Endothelial cell of umbilical vein (primary cell): ENCODE measurements at regions not wholly inside any gene's neighbourhood (a gene's known extent, or its start where the extent isn't known, plus 50 kb on each side); places are given as distances from the start of the nearest gene placed in this dataset.

Experiments used
- BruUV-seq: library from RNA; stranded (reverse); fragments of 400-500 nt; replicated peaks from 2 replicates; lab custom pipeline; 2021; lab: Mats Ljungman, UMichigan
- CTCF ChIA-PET: fragments of 300-600, 350-600 bp; sonication (Branson Sonifier 250); formaldehyde crosslinking; loops from one replicate; lab custom pipeline; 2021; ENCODE audit warnings: antibody characterized with exemption, inconsistent platforms; lab: Charles Lee
- POLR2A ChIA-PET: fragments of 300-600, 350-600 bp; sonication (Branson Sonifier 250); formaldehyde crosslinking; loops from one replicate; lab custom pipeline; 2021; ENCODE audit warnings: antibody characterized with exemption, inconsistent platforms; lab: Charles Lee
- DNase-seq: peaks from one replicate; pipeline ENCODE4 v3.0.0-alpha.2; 2011; ENCODE audit warnings: low read depth, low spot score
- FAIRE-seq: peaks from 2 replicates; lab custom pipeline; 2011; peaks lifted over from hg19 to GRCh38; lab: Jason Lieb, UNC
- H2AFZ ChIP-seq: 2 replicates; pipeline ENCODE4 v1.6.0; 2012; ENCODE audit warnings: low read depth, low read length, control low read depth, inconsistent platforms
- H3K27ac ChIP-seq: 2 replicates; pipeline ENCODE4 v1.5.1; 2011; ENCODE audit warnings: low read depth, mild to moderate bottlenecking, control low read depth, low read length, moderate library complexity; ENCODE audit not compliant: insufficient read depth
- H3K27me3 ChIP-seq, 2 experiments: 2 replicates each; pipeline versions ENCODE4 v1.6.0 to v1.6.1; 2011; ENCODE audit warnings: low read length in 2 of 2, mixed read lengths in 1 of 2; ENCODE audit not compliant: control insufficient read depth in 2 of 2, insufficient read depth in 2 of 2
- H3K36me3 ChIP-seq, 2 experiments: 2 replicates in 1 of 2; 3 replicates in 1 of 2; pipeline ENCODE4 v1.5.1; 2011; ENCODE audit warnings: low read length in 2 of 2, mild to moderate bottlenecking in 1 of 2, moderate library complexity in 1 of 2; ENCODE audit not compliant: control insufficient read depth in 2 of 2, insufficient read depth in 2 of 2; ENCODE audit errors: extremely low read depth in 1 of 2
- H3K4me1 ChIP-seq: 3 replicates; pipeline ENCODE4 v1.5.1; 2011; ENCODE audit warnings: mild to moderate bottlenecking, low read length; ENCODE audit not compliant: control insufficient read depth, insufficient read depth; ENCODE audit errors: extremely low read depth
- H3K4me2 ChIP-seq: 2 replicates; pipeline ENCODE4 v1.6.1; 2011; ENCODE audit warnings: low read length, control low read depth, mixed read lengths; ENCODE audit not compliant: insufficient read depth
- H3K4me3 ChIP-seq, 3 experiments: fragments of 200-600 bp in 1 of 3; sonication (generic), shearing (Covaris generic) in 1 of 3; replicated peaks in 1 of 3; 2 replicates each; pipeline ENCODE4 v1.5.1; 2011 to 2016; ENCODE audit warnings: control low read depth in 3 of 3, low read length in 3 of 3, mild to moderate bottlenecking in 2 of 3, inconsistent platforms in 1 of 3, low read depth in 1 of 3, moderate library complexity in 1 of 3; ENCODE audit not compliant: insufficient read depth in 1 of 3
- H3K79me2 ChIP-seq: 2 replicates; pipeline ENCODE4 v1.6.0; 2012; ENCODE audit warnings: low read length, inconsistent platforms; ENCODE audit not compliant: control insufficient read depth, insufficient read depth
- H3K9ac ChIP-seq: replicated peaks from 2 replicates; pipeline ENCODE3; 2011; ENCODE audit warnings: low read length, control low read depth; ENCODE audit not compliant: insufficient read depth; ENCODE audit errors: extremely low read depth
- H3K9me1 ChIP-seq: replicated peaks from 3 replicates; pipeline ENCODE4 v1.6.0; 2011; ENCODE audit warnings: mild to moderate bottlenecking, low read length; ENCODE audit not compliant: control insufficient read depth, insufficient read depth; ENCODE audit errors: extremely low read depth
- H3K9me3 ChIP-seq: replicated peaks from 2 replicates; pipeline ENCODE4 v1.5.1; 2012; ENCODE audit warnings: low read length, inconsistent platforms; ENCODE audit not compliant: control insufficient read depth, insufficient read depth
- H4K20me1 ChIP-seq: replicated peaks from 2 replicates; pipeline ENCODE3; 2011; ENCODE audit warnings: mild to moderate bottlenecking, low read length; ENCODE audit not compliant: control insufficient read depth, insufficient read depth; ENCODE audit errors: extremely low read depth
- EZH2 ChIP-seq: IDR thresholded peaks from 2 replicates; pipeline ENCODE4 v1.6.1; 2012; ENCODE audit warnings: borderline replicate concordance, low read depth, mild to moderate bottlenecking, moderate library complexity, low read length, inconsistent platforms; ENCODE audit not compliant: severe bottlenecking
- FOS ChIP-seq: IDR thresholded peaks from 2 replicates; pipeline ENCODE4 v1.6.1; 2011; ENCODE audit warnings: mild to moderate bottlenecking, low read length, moderate library complexity, borderline replicate concordance; ENCODE audit not compliant: insufficient read depth
- GATA2 ChIP-seq: IDR thresholded peaks from 2 replicates; pipeline ENCODE4 v1.7.0; 2011; ENCODE audit warnings: low read depth, mild to moderate bottlenecking, moderate library complexity, mixed read lengths, low read length; ENCODE audit not compliant: insufficient read length, insufficient read depth
- JUN ChIP-seq: IDR thresholded peaks from 2 replicates; pipeline ENCODE4 v1.6.1; 2011; ENCODE audit warnings: borderline replicate concordance, low read depth; ENCODE audit not compliant: insufficient read length, insufficient read depth
- MYC ChIP-seq: IDR thresholded peaks from one replicate; pipeline ENCODE4 v1.6.1; 2011; ENCODE audit warnings: mild to moderate bottlenecking, low read depth, low read length
- POLR2A ChIP-seq: IDR thresholded peaks from 2 replicates; pipeline ENCODE4 v1.6.1; 2012; ENCODE audit warnings: low read depth, mild to moderate bottlenecking, control low read depth, low read length
- POLR2AphosphoS5 ChIP-seq: IDR thresholded peaks from 2 replicates; pipeline ENCODE4 v1.6.1; 2012; ENCODE audit warnings: low read depth, mild to moderate bottlenecking, control low read depth, low read length, moderate library complexity; ENCODE audit not compliant: insufficient read depth
- dilution Hi-C: fragments of 300-500 bp; cut with MboI; formaldehyde crosslinking; loops from one replicate; pipeline ENCODE4 v1.15.0; 2019; ENCODE audit warnings: low sequenced_read_pairs; ENCODE audit not compliant: extremely low pct_ligation_motif_present
- intact Hi-C: fragments of 100-400 bp; cut with micrococcal nuclease; formaldehyde crosslinking; loops from one replicate; pipeline ENCODE4 v1.10.0; 2022
- TF ChIP-seq, protein P1 (sequence below), 2 donors: IDR thresholded peaks; 1 replicate in 1 of 2; 2 replicates in 1 of 2; pipeline ENCODE4 v1.5.1; 2011; ENCODE audit warnings: low read length in 2 of 2, mild to moderate bottlenecking in 2 of 2, moderate library complexity in 2 of 2, control low read depth in 1 of 2, inconsistent platforms in 1 of 2, low read depth in 1 of 2; ENCODE audit not compliant: insufficient read depth in 1 of 2; ENCODE audit errors: extremely low read depth in 1 of 2
- TF ChIP-seq, protein P2 (sequence below): IDR thresholded peaks from 2 replicates; pipeline ENCODE4 v1.6.1; 2011; ENCODE audit not compliant: insufficient read depth, insufficient read length

- no peak overlapping the region for H3K4me2 ChIP-seq
- BruUV-seq: no TSS peak
Observed at GRCh38 chr16:63995025-63995424, 1126.8 kb downstream of the CDH11 start.

More at GRCh38 chr16:63995025-63995424, 1126.8 kb downstream of the CDH11 start:
- no peaks in the 10 kb centered on the region for H3K36me3 ChIP-seq
- no peaks in the 10 kb centered on the region for H3K9me3 ChIP-seq
- ChIA-PET CTCF (no interaction called here), POLR2A (no interaction called here)
- intact Hi-C loops: no loop called here
- no peaks in the 10 kb centered on the region for H3K9me1 ChIP-seq
- H3K79me2 ChIP-seq: no peaks in the 10 kb centered on the region
- no peak overlapping the region for H2AFZ ChIP-seq
- no peaks in the 10 kb centered on the region for H3K27me3 ChIP-seq
- H3K4me1 ChIP-seq: no peaks in the 10 kb centered on the region
- dilution Hi-C loops: no loop called here
- no peak for TF ChIP-seq JUN
- TF ChIP-seq, protein P1, sequence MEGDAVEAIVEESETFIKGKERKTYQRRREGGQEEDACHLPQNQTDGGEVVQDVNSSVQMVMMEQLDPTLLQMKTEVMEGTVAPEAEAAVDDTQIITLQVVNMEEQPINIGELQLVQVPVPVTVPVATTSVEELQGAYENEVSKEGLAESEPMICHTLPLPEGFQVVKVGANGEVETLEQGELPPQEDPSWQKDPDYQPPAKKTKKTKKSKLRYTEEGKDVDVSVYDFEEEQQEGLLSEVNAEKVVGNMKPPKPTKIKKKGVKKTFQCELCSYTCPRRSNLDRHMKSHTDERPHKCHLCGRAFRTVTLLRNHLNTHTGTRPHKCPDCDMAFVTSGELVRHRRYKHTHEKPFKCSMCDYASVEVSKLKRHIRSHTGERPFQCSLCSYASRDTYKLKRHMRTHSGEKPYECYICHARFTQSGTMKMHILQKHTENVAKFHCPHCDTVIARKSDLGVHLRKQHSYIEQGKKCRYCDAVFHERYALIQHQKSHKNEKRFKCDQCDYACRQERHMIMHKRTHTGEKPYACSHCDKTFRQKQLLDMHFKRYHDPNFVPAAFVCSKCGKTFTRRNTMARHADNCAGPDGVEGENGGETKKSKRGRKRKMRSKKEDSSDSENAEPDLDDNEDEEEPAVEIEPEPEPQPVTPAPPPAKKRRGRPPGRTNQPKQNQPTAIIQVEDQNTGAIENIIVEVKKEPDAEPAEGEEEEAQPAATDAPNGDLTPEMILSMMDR (IDR thresholded peaks at IDR 0.05; ENCODE audit: extremely low read depth in 1 of 2, insufficient read depth in 1 of 2, low read depth in 1 of 2, low read length in 2 of 2): no peak
- no peak for TF ChIP-seq POLR2A
- no peak for TF ChIP-seq POLR2AphosphoS5
- TF ChIP-seq GATA2: no peak
- no peak for TF ChIP-seq EZH2
- TF ChIP-seq FOS: no peak
- TF ChIP-seq MYC: no peak
- TF ChIP-seq, protein P2, sequence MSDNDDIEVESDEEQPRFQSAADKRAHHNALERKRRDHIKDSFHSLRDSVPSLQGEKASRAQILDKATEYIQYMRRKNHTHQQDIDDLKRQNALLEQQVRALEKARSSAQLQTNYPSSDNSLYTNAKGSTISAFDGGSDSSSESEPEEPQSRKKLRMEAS: no peak
- H4K20me1 ChIP-seq: no peaks in the 10 kb centered on the region
- FAIRE-seq (no peak), DNase-seq (no peak)
- H3K27ac ChIP-seq: no peak overlapping the region
- no peak overlapping the region for H3K4me3 ChIP-seq
- no peak overlapping the region for H3K9ac ChIP-seq
